ENCODE measurements at regions not wholly inside any gene's neighbourhood (a gene's known extent, or its start where the extent isn't known, plus 50 kb on each side); places are given as distances from the start of the nearest gene placed in this dataset.
A peak's percentile ranks its signal among the peaks of the same experiment; 100 is the strongest.

- no peak for TF ChIP-seq CTCF (IDR thresholded peaks at IDR 0.05)
- DNase-seq (no peak), ATAC-seq (no peak)
- Histone ChIP-seq H3K4me3 (no peak overlapping the region), H3K9me3 (peaks cover 0 to 3% (median 0%) of the 10 kb centered on the region in 11 donors), H3K36me3 (no peaks in the 10 kb centered on the region), H3K27me3 (no peaks in the 10 kb centered on the region), H3K27ac (no peak overlapping the region), H3K4me1 (peaks cover 0 to 44% (median 0%) of the 10 kb centered on the region in 9 donors)
- intact Hi-C loops (cut with DNase I): no loop called here
- 78 to 86% methylated on average over 4 of the region's 4 CpGs for WGBS, 2 donors
Measured at GRCh38 chr15:39411102-39411989, 169.5 kb upstream of the THBS1 start.

DNA sequence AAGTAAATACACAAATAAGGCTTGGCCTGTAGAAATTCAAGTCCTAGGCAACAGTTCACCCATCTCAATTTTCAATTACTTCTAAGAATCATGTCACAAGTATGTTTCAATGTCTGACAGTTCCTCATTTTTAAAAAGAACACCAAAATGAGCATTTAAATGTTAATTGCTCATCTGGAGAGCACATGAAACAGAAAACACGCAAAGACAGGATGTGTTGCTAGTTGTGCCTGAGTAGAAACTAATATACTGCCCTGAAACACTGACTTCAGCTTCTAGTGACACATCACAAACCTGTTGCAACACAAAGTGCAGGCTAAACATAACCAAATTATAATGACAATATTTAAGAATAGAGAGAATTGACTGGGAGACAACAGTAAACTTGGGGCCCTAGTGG, 167.3 kb upstream of the THBS1 start:
- Histone ChIP-seq H3K9me3 (peaks cover 0 to 6% (median 0%) of the 10 kb centered on the region in 11 donors), H3K36me3 (no peaks in the 10 kb centered on the region), H3K27ac (peak overlapping the region in 1 of 10 donors; percentile 0), H3K4me3 (no peak overlapping the region), H3K27me3 (no peaks in the 10 kb centered on the region), H3K4me1 (peaks cover 0 to 34% (median 0%) of the 10 kb centered on the region in 9 donors)
- DNase-seq (no peak), ATAC-seq (peak in 1 of 8 donors; percentile 39)
- WGBS, 2 donors: 56 to 76% methylated on average over 1 of the region's 1 CpG
- intact Hi-C loops (cut with DNase I): no loop called here
- no peak for TF ChIP-seq CTCF (IDR thresholded peaks at IDR 0.05)

DNA sequence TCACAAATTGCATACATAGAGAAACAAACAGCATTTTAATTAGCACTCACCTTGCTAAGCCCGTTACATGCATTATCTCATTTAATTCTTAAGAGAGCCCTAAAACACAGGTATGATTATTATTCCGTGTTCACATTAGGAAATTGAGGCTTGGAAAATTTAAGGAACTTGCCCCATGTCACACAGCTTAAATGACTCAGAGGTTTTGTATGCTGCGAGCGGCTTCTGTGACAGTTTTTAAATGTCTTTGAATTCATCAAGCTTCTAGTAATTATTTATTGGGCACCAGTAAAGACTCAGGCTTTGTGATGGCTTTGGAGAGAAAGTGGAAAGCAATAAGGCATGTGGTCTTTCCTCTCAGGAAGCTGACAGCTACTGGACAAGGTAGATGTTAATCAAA, 166.7 kb upstream of the THBS1 start:
- peaks cover 0 to 34% (median 0%) of the 10 kb centered on the region in 9 donors for H3K4me1 ChIP-seq
- DNase-seq (no peak), ATAC-seq (no peak)
- no peaks in the 10 kb centered on the region for H3K27me3 ChIP-seq
- 93 to 95% methylated on average over 4 of the region's 4 CpGs for WGBS, 2 donors
- peaks cover 0 to 6% (median 0%) of the 10 kb centered on the region in 11 donors for H3K9me3 ChIP-seq
- intact Hi-C loops (cut with DNase I): no loop called here
- no peaks in the 10 kb centered on the region for H3K36me3 ChIP-seq
- no peak overlapping the region for H3K4me3 ChIP-seq
- no peak overlapping the region for H3K27ac ChIP-seq
- TF ChIP-seq CTCF (IDR thresholded peaks at IDR 0.05): no peak

DNA sequence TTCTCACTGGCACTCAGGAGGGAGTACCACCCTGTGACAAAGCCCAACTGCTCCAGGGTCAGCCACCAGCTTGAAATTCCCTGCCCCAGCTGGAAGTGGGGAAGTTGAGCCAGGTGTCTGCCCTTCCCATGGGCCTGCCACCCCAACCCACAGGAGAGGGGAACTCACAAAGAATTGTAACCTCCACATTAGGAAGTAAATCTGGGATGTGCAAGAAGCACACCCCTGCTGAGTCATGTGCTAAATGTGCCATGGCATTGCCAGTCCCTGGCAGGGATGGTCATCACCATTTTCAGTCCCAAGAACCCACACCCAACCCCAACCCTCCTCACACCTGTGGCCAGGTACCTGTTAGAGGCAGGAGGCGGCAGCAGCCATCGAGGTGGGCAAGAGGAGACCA, 165.2 kb upstream of the THBS1 start:
- DNase-seq (no peak), ATAC-seq (no peak)
- Histone ChIP-seq H3K27me3 (no peaks in the 10 kb centered on the region), H3K27ac (no peak overlapping the region), H3K36me3 (no peaks in the 10 kb centered on the region), H3K9me3 (peaks cover 0 to 6% (median 0%) of the 10 kb centered on the region in 11 donors), H3K4me3 (no peak overlapping the region), H3K4me1 (peaks cover 0 to 34% (median 0%) of the 10 kb centered on the region in 9 donors)
- no peak for TF ChIP-seq CTCF (IDR thresholded peaks at IDR 0.05)
- intact Hi-C loops (cut with DNase I): no loop called here
- 46 to 50% methylated on average over 2 of the region's 2 CpGs for WGBS, 2 donors

Data from heart right ventricle (tissue), 16 donors.